Prostate gland (tissue), 2 donors: ENCODE measurements at regions not wholly inside any gene's neighbourhood (a gene's known extent, or its start where the extent isn't known, plus 50 kb on each side); places are given as distances from the start of the nearest gene placed in this dataset.

Source experiments
- CTCF ChIP-seq, 4 experiments: fragments of 200-600 bp in 2 of 4; fragments of 450-650 bp in 2 of 4; sonication (generic) in 2 of 4; IDR thresholded peaks; 1 replicate in 3 of 4; 2 replicates in 1 of 4; pipeline ENCODE4 v1.5.1; 2016 to 2019; ENCODE audit warnings: antibody characterized with exemption in 4 of 4, mild to moderate bottlenecking in 2 of 4, moderate library complexity in 2 of 4
- POLR2AphosphoS5 ChIP-seq: sonication (generic); formaldehyde crosslinking; IDR thresholded peaks from one replicate; pipeline ENCODE4 v1.6.1; 2017; ENCODE audit warnings: antibody characterized with exemption

DNA sequence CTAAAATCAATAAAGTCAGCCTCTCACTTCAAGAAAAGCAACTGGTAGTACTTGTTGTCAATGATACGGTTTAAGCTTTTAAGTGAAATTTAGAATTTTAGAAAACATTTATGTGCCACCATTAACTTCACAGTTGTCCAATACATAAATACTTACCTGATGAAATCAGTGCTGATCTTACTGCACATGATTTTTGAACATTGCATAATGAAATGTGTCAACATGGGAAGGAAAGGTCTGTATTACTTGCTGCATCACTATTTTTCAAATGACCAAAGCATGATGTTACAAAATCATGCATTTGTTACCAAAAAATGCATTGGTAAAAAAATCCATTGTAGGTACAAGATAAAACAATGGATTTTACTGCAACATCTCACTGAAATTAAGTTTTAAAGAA is 284.3 kb downstream of the EPM2A start:
- no peak for TF ChIP-seq POLR2AphosphoS5
- TF ChIP-seq CTCF (IDR thresholded peaks at IDR 0.05): no peak
